ENCODE measurements at regions not wholly inside any gene's neighbourhood (a gene's known extent, or its start where the extent isn't known, plus 50 kb on each side); places are given as distances from the start of the nearest gene placed in this dataset.
A peak's percentile ranks its signal among the peaks of the same experiment; 100 is the strongest.
"Not testable (repeated sequence)": the region's sequence is repeated elsewhere in the genome, so short reads cannot be mapped to it uniquely, and the experiment has no call there.

- H3K9me3 ChIP-seq; intact Hi-C loops (cut with DNase I); H3K36me3 ChIP-seq; H3K27ac ChIP-seq; H3K27me3 ChIP-seq (replicated peaks; ENCODE audit: insufficient read depth); H3K4me1 ChIP-seq (replicated peaks): not testable (repeated sequence)
- peak overlapping the region in 1 of 2 donors; percentile 32 for H3K4me3 ChIP-seq
- DNase-seq (ENCODE audit: low spot score): peak; percentile 7
- no CpG with 5 or more reads among the region's 70 CpGs for WGBS
Observed at GRCh38 chrX:3842822-3843521, 129.5 kb upstream of the PRKX start.

DNA sequence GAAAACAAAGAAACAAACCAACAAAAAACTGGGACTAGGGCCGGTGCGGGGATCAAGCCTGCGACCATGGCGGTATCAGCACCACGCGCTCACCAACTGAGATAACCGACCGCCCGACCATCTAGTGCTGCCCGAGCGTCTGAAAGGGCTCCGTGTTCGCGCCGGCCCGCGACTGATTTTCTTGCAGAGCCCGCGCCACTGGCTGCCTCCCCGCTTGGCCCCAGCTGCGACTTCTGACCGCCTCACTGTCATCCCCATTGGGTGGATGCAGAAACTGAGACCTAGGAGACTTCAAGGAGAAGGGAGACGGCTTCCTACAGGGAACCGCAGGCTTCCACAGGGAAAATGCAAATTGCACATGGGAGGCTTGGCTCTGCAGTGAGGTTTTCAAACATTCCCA is 125.3 kb upstream of the PRKX start:
- WGBS: no CpG with 5 or more reads among the region's 24 CpGs

DNA sequence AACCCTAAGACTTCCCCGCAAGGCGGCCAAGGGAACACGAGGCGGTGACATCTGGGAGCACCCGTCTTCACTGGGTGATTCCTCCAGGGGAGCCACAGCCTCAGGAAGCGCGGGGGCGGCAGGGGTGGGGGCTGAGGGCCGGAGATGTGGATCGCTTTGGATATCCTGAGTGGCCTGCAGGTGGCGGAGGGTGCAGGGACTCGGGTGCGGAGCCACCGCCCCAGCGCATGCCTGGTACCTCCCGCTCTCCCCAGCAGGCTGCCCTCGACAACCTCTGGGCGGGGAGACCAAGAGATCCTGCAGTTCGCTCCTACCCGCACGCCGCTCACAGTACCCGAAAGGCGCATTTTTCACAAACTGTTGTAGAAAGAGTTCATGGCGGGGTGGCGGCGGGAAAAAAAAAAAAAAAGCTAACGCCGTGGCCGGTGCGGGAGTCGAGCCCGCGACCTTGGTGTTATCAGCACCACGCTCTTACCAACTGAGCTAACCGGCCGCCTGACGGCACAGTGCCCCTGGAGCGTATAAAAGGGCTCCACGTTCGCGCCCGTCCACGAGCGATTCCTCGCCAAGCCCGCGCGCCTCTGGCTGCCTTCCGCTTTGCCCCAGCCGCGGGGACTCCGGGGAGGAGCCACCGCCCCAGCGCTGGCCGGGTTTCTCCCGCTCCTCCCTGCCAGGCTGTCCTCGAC is 124.7 kb upstream of the PRKX start:
- H3K9me3 ChIP-seq; intact Hi-C loops (cut with DNase I); H3K27ac ChIP-seq; DNase-seq (ENCODE audit: low spot score); H3K4me1 ChIP-seq (replicated peaks); H3K36me3 ChIP-seq; H3K4me3 ChIP-seq; H3K27me3 ChIP-seq (replicated peaks; ENCODE audit: insufficient read depth): not testable (repeated sequence)
- WGBS: no CpG with 5 or more reads among the region's 58 CpGs

More for the DNA sequence above, 125.3 kb upstream of the PRKX start:
- H3K4me1 ChIP-seq (replicated peaks); H3K9me3 ChIP-seq; H3K27me3 ChIP-seq (replicated peaks; ENCODE audit: insufficient read depth); intact Hi-C loops (cut with DNase I); DNase-seq (ENCODE audit: low spot score); H3K36me3 ChIP-seq; H3K27ac ChIP-seq; H3K4me3 ChIP-seq: not testable (repeated sequence)

DNA sequence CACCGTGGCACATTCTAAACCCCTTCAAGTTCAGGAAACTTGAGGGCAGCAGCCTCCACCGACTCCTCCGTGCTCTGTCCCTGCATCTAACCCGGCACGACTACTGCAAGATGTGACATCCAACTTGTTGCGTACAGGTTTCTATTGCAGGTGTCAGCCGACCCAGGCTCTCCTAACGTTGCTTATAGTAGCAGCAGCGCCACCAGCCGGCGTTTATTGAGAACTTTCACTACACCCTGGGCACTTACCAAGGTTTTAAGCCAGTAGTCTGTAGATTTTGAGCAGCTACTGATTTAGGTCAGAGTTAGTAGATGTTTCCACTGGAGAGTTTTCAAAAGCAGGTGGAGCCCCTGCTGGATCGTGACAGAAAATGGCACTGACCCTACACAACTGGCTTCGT is 123.8 kb upstream of the PRKX start:
- H3K27ac ChIP-seq: not testable (repeated sequence)

GRCh38 chrX:3833761-3834542 is 120.5 kb upstream of the PRKX start:
- H3K9me3 ChIP-seq; H3K4me1 ChIP-seq (replicated peaks); H3K4me3 ChIP-seq; intact Hi-C loops (cut with DNase I); H3K27ac ChIP-seq; H3K36me3 ChIP-seq; H3K27me3 ChIP-seq (replicated peaks; ENCODE audit: insufficient read depth); DNase-seq (ENCODE audit: low spot score): not testable (repeated sequence)
- no CpG with 5 or more reads among the region's 11 CpGs for WGBS

More for the DNA sequence above, 123.8 kb upstream of the PRKX start:
- H3K4me1 ChIP-seq (replicated peaks); intact Hi-C loops (cut with DNase I); H3K9me3 ChIP-seq; H3K27me3 ChIP-seq (replicated peaks; ENCODE audit: insufficient read depth); H3K4me3 ChIP-seq; DNase-seq (ENCODE audit: low spot score); H3K36me3 ChIP-seq: not testable (repeated sequence)
- WGBS: no CpG with 5 or more reads among the region's 13 CpGs

GRCh38 chrX:3830020-3830419 is 116.6 kb upstream of the PRKX start:
- WGBS: no CpG with 5 or more reads among the region's 9 CpGs
- DNase-seq (ENCODE audit: low spot score); intact Hi-C loops (cut with DNase I); H3K4me1 ChIP-seq (replicated peaks); H3K27ac ChIP-seq; H3K36me3 ChIP-seq; H3K4me3 ChIP-seq; H3K27me3 ChIP-seq (replicated peaks; ENCODE audit: insufficient read depth); H3K9me3 ChIP-seq: not testable (repeated sequence)

DNA sequence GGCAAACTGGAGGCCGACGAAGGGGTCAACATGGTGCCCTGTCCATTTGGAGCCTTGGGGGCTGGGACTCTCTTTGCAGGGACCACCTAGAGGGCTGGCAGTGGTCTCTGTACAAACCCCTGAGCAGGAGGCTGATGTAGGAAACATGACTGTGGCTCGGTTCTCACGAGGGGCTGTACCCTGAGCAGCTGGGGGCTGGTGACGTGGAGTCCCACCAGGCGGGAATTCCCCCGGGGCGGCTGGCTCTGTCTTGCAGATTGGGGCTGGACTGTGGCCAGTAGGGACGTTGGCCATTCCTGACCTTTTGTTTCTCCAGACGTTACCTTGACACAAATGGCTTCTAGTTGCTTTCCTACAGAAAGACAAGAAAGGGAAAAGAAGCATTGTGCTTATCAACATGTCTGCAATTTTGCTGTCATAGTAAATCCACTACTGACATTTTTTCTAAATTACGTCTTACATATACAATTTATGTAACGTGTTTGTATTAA is 115.6 kb upstream of the PRKX start:
- H3K27ac ChIP-seq; H3K4me1 ChIP-seq (replicated peaks); H3K9me3 ChIP-seq; DNase-seq (ENCODE audit: low spot score); intact Hi-C loops (cut with DNase I); H3K36me3 ChIP-seq; H3K27me3 ChIP-seq (replicated peaks; ENCODE audit: insufficient read depth); H3K4me3 ChIP-seq: not testable (repeated sequence)
- 41% methylated on average over 2 of the region's 12 CpGs for WGBS

GRCh38 chrX:3828378-3829040 is 115.1 kb upstream of the PRKX start:
- H3K9me3 ChIP-seq; intact Hi-C loops (cut with DNase I); H3K4me3 ChIP-seq; DNase-seq (ENCODE audit: low spot score); H3K4me1 ChIP-seq (replicated peaks); H3K27ac ChIP-seq; H3K36me3 ChIP-seq; H3K27me3 ChIP-seq (replicated peaks; ENCODE audit: insufficient read depth): not testable (repeated sequence)
- 58% methylated on average over 8 of the region's 20 CpGs for WGBS

GRCh38 chrX:3824008-3824407 is 110.6 kb upstream of the PRKX start:
- H3K9me3 ChIP-seq; H3K4me1 ChIP-seq (replicated peaks); DNase-seq (ENCODE audit: low spot score); H3K36me3 ChIP-seq; H3K27me3 ChIP-seq (replicated peaks; ENCODE audit: insufficient read depth); H3K4me3 ChIP-seq; H3K27ac ChIP-seq; intact Hi-C loops (cut with DNase I): not testable (repeated sequence)
- no CpG with 5 or more reads among the region's 5 CpGs for WGBS
